Type B pancreatic cell (in vitro differentiated cells): ENCODE measurements at regions not wholly inside any gene's neighbourhood (a gene's known extent, or its start where the extent isn't known, plus 50 kb on each side); places are given as distances from the start of the nearest gene placed in this dataset.

Experiments used
- DNase-seq: peaks from one replicate; pipeline ENCODE4 v3.0.0; 2021; ENCODE audit warnings: mixed read lengths; ENCODE audit not compliant: unreplicated experiment; ENCODE audit errors: extremely low spot score
- H3K27ac Mint-ChIP-seq: 2 replicates; pipeline ENCODE4 v1.8.0; 2021; ENCODE audit warnings: mild to moderate bottlenecking, mixed read lengths
- H3K27me3 Mint-ChIP-seq: 2 replicates; pipeline ENCODE4 v1.8.0; 2021; ENCODE audit warnings: mixed read lengths
- H3K36me3 Mint-ChIP-seq: 2 replicates; pipeline ENCODE4 v1.8.0; 2021; ENCODE audit warnings: mixed read lengths
- H3K4me1 Mint-ChIP-seq: one replicate; pipeline ENCODE4 v1.8.0; 2021; ENCODE audit warnings: mixed read lengths; ENCODE audit not compliant: unreplicated experiment
- H3K4me3 Mint-ChIP-seq: 2 replicates; pipeline ENCODE4 v1.8.0; 2021; ENCODE audit warnings: mild to moderate bottlenecking, mixed read lengths
- H3K9me3 Mint-ChIP-seq: 2 replicates; pipeline ENCODE4 v1.8.0; 2021; ENCODE audit warnings: mixed read lengths
- TF ChIP-seq, protein P1 (sequence below): fragments of 200-600 bp; sonication (generic); conservative IDR thresholded peaks from 2 replicates; pipeline ENCODE4 v1.5.0; 2021; ENCODE audit warnings: antibody characterized with exemption, mild to moderate bottlenecking

DNA sequence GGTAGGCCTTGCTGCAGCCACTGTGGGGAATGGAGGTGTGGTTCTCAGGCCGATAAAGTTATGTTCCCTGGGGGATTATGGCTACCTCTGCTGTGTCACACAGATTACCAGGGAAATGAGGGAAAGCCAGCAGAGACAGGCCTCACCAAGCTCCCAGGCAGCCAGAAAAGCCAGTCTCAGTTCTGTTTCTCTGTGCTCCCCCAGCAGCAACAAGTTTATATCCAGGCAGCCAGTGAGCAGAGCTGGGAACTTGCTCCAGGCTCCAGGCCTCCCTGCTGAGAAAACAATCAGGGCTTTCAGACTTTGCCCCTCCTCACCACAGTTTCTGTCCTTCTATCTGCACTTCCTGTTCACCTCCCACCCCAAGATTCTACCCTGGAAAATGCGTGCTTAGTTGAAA is 596.6 kb upstream of the GYPC start:
- peaks cover 7% of the 10 kb centered on the region for H3K36me3 Mint-ChIP-seq

DNA sequence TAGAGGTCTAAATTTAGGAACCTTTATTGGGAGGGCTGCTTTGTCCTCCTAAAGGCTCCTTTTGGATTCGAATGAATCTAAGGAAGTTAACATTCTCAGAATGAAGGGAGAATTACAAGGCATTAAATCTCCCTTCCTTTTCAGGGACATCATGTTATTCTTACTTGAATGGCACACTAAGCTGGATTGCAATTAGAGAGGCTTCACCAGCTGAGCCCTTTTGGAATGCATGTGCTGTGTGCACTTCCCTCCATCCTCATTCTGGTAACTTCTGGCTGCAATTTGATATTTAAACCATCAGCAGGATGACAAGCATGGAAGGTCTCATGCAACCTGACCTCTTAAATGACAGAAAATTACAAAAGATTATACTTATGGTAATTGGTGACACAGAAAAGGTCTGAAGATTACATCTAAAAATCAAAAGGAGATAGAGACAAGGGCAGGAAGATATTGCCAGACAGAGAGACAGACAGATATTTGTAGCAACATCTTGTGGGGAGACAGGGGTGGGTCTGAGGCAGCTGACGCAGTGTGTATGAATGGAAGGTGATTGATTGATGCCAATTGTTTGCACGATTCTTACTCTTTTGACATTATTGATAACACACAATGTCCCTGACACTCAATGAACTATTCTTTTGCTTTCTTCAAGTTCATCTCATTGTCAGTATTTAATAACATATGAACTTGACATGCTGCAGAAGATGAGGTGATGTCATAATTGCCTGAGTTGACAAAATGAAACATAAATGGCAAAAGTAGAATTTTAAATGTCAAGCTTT is 570.8 kb upstream of the GYPC start:
- no peaks in the 10 kb centered on the region for H3K4me1 Mint-ChIP-seq
- no peaks in the 10 kb centered on the region for H3K27me3 Mint-ChIP-seq
- no peak overlapping the region for H3K27ac Mint-ChIP-seq
- H3K36me3 Mint-ChIP-seq: no peaks in the 10 kb centered on the region
- TF ChIP-seq, protein P1, sequence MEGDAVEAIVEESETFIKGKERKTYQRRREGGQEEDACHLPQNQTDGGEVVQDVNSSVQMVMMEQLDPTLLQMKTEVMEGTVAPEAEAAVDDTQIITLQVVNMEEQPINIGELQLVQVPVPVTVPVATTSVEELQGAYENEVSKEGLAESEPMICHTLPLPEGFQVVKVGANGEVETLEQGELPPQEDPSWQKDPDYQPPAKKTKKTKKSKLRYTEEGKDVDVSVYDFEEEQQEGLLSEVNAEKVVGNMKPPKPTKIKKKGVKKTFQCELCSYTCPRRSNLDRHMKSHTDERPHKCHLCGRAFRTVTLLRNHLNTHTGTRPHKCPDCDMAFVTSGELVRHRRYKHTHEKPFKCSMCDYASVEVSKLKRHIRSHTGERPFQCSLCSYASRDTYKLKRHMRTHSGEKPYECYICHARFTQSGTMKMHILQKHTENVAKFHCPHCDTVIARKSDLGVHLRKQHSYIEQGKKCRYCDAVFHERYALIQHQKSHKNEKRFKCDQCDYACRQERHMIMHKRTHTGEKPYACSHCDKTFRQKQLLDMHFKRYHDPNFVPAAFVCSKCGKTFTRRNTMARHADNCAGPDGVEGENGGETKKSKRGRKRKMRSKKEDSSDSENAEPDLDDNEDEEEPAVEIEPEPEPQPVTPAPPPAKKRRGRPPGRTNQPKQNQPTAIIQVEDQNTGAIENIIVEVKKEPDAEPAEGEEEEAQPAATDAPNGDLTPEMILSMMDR: no peak
- peaks cover 15% of the 10 kb centered on the region for H3K9me3 Mint-ChIP-seq
- H3K4me3 Mint-ChIP-seq: no peak overlapping the region
- no peak for DNase-seq

More for the DNA sequence above, 596.6 kb upstream of the GYPC start:
- Mint-ChIP-seq H3K4me1 (peaks cover 8% of the 10 kb centered on the region), H3K9me3 (peaks cover 26% of the 10 kb centered on the region), H3K27me3 (no peaks in the 10 kb centered on the region), H3K27ac (no peak overlapping the region), H3K4me3 (no peak overlapping the region)
- TF ChIP-seq, protein P1: no peak
- DNase-seq: no peak

DNA sequence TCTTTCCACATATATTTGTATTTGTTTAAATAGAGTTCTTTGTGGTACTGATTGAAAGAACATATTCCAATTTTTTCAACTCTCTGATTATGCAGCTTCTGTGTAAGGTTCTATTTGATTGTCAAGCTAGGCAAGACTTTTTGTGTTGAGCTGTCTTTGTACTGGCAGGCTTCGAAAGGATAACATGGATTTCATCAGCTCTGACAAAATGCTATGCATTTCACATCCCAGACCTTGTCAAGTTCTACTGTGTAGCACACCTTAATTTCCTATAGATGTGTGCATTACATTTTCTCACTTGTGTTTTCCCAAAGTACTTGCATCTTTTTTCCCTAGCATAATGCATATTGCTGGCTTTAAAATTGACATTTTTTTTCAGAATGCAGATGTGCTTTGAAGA is 555.0 kb upstream of the GYPC start:
- no peak for DNase-seq
- TF ChIP-seq, protein P1: no peak
- Mint-ChIP-seq H3K4me3 (no peak overlapping the region), H3K36me3 (no peaks in the 10 kb centered on the region), H3K9me3 (no peaks in the 10 kb centered on the region), H3K27me3 (no peaks in the 10 kb centered on the region), H3K4me1 (no peaks in the 10 kb centered on the region), H3K27ac (no peak overlapping the region)

DNA sequence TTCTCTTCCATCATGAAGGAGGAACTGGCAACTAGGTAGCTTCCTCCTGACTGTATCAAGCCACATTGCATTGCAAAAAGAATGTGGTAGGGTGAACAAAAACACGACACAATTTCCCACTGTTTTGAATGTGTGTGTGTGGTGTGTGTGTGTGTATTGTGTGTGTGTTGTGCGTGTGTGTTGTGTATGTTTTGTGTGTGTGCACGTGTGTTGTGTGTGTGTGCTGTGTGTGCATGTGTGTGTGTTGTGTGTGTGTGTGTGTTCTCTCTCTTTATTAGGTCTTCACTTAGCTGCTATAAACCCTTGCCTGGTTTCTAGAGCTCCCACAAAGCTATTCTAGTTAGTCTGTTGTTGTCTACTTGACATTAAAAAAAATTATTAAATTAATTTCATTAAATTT is 550.0 kb upstream of the GYPC start:
- Mint-ChIP-seq H3K4me3 (no peak overlapping the region), H3K27ac (no peak overlapping the region), H3K4me1 (no peaks in the 10 kb centered on the region), H3K36me3 (no peaks in the 10 kb centered on the region), H3K9me3 (no peaks in the 10 kb centered on the region), H3K27me3 (no peaks in the 10 kb centered on the region)
- DNase-seq: no peak
- TF ChIP-seq, protein P1: no peak

DNA sequence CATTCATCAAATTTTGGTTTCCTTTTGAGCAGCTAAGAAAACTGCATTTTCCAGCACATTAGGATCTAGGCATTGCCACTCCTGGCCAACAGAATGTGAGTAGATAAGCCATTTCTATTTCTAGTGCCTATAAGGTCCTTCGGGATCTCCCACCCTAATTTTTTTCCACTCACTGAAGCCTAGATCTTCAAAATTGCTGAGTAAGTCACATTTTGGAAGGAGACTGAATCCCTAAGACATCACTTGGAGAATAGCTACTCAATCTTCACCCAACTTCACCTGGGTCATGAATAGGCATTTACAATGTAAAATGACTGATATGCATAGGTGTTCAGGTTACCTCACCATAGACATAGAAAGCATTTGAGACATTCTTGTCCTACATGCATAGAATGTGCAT is 548.1 kb upstream of the GYPC start:
- TF ChIP-seq, protein P1: no peak
- no peaks in the 10 kb centered on the region for H3K36me3 Mint-ChIP-seq
- no peak for DNase-seq
- H3K27ac Mint-ChIP-seq: no peak overlapping the region
- H3K27me3 Mint-ChIP-seq: no peaks in the 10 kb centered on the region
- H3K4me1 Mint-ChIP-seq: no peaks in the 10 kb centered on the region
- no peaks in the 10 kb centered on the region for H3K9me3 Mint-ChIP-seq
- H3K4me3 Mint-ChIP-seq: no peak overlapping the region

DNA sequence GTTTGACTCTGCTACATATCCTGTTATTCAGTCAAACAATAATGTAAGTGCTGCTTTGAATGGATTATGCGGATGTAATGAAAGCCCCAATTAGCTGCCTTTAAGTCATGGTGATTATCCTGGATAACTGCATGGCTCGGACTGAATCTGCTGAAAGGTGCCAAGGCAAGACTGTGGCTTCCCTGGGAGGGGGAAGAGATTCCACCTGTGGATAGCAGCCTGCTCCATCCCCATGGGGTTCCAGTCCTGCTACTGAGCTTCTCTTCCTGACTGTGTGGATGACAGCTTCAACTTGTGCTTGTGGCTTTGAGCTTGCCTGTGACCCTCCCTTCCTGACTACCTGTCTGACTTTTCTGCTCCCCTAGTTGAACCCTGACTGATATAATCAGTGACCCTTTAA is 540.0 kb upstream of the GYPC start:
- no peaks in the 10 kb centered on the region for H3K4me1 Mint-ChIP-seq
- no peak overlapping the region for H3K27ac Mint-ChIP-seq
- TF ChIP-seq, protein P1: no peak
- no peak for DNase-seq
- no peaks in the 10 kb centered on the region for H3K27me3 Mint-ChIP-seq
- no peaks in the 10 kb centered on the region for H3K36me3 Mint-ChIP-seq
- H3K9me3 Mint-ChIP-seq: no peaks in the 10 kb centered on the region
- no peak overlapping the region for H3K4me3 Mint-ChIP-seq
